Suppressor macrophage treated with lipopolysaccharide for 1 hour (primary cell): ENCODE measurements at regions not wholly inside any gene's neighbourhood (a gene's known extent, or its start where the extent isn't known, plus 50 kb on each side); places are given as distances from the start of the nearest gene placed in this dataset.
"Not testable (repeated sequence)": the region's sequence is repeated elsewhere in the genome, so short reads cannot be mapped to it uniquely, and the experiment has no call there.

ENCODE experiments used
- DNase-seq, 3 donors: peaks; one replicate each; pipeline ENCODE4 v3.0.0-alpha.2; 2020 to 2022

DNA sequence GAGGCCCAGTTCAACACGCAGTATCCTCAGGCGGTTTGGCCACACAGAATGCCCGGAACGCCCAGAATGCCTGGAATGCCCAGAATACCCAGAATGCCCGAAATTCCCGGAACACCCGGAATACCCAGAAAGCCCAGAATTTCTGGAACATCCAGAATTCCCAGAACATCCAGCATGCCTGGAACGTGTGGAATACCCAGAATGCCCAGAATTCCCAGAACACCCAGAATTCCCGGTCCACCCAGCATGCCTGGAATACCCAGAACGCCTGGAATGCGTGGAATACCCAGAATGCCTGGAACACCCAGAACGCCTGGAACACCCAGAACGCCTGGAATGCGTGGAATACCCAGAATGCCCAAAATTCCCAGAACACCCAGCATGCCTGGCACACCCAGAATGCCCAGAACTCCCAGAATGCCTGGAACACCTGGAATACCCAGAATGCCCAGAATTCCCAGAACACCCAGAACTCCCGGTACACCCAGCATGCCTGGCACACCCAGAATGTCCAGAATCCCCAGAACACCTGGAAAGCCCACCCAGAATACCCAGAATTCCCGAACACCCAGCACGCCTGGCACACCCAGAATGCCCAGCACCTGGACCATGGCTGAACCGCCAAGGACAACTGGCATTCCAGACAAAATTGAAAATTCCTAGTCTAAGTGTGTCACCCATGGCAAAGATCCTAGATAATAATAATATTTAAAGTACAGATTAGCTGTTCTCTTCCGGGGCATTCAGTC is 487.4 kb upstream of the SALL3 start:
- DNase-seq: no peak

DNA sequence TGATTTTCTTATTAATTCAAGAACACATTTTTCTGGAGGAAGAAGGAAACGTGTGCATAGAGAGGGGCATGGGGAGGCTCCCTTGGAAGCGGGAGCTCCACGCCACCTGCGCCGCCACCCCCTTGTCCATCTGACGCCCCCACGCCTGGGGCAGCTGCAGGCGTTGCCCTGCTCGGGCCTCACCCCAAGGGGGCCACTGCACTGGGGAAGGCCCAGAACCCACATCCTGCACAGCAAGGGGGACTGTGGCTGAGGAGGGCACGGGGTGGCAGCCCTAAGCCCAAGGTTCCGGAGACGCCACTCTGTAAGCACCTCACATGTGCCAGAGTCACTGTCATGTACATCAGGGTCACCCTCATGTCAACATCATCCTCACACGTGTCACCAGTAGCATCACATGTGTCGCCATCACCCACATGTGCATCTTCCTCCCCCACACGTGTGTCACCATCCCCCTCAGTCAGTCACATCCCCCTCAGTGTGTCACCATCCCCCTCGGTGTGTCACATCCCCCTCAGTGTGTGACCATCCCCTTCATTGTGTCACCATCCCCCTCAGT is 486.7 kb upstream of the SALL3 start:
- DNase-seq: no peak

DNA sequence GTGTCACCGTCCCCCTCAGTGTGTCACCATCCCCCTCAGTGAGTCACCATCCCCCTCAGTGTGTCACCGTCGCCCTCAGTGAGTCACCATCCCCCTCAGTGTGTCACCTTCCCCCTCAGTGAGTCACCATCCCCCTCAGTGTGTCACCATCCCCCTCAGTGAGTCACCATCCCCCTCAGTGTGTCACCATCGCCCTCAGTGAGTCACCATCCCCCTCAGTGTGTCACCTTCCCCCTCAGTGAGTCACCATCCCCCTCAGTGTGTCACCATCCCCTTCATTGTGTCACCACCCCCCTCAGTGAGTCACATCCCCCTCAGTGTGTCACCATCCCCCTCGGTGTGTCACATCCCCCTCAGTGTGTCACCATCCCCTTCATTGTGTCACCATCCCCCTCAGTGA is 486.1 kb upstream of the SALL3 start:
- peak in 1 of 3 donors; percentile 2 for DNase-seq

DNA sequence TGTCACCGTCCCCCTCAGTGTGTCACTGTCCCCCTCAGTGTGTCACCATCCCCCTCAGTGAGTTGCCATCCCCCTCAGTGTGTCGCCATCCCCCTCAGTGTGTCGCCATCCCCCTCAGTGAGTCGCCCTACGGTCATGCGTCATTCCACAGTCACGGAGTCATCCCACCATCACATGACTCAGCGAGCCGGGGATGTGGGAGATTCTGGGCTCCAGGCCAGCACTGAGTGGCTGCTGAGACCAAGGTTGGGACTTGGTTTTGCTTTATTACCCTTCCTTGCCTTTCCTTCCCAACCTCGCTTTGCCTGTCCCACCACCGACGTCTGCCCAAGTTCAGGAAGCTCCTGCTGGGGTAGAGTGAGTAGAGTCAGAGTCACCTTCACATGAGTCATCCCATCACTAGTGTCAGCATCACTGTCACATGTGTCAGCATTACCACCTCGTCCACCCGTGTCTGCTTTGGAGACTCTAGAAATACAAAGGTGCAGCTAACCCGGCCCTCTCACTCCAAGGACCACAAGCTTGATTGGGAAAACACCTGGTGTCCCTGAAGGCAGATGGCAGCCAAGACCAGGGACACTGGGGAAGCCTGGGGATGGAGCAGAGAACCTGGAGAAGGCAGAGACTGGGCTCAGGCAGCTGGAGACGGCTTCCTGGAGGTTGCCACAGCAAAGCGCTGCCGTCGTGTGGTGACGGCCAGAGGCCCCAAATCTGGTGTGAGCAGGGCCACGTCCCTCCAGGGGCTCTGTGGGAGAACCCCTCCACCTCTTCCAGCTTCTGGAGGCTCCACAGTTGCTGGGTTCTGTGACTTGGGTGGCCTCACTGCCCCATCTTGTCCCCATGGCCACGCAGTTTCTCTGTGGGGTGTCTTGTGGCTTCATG is 485.2 kb upstream of the SALL3 start:
- DNase-seq: no peak

DNA sequence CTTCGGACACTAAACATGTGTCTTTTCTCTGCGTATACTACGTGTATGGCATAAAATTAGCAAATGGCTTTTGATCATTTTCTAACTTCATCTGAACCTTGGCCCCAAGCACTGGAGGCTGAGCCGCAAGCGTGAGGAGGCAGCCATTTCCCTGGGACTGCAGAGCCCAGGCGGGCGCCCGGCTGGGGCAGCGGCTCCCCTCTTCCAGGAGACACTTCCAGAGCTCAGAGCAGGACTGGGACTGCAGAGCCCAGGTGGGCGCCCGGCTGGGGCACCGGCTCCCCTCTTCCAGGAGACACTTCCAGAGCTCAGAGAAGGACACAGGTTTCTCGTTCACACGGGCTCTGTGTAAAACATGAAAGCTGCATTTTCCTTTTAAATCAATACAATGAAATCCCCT is 484.1 kb upstream of the SALL3 start:
- no peak for DNase-seq

DNA sequence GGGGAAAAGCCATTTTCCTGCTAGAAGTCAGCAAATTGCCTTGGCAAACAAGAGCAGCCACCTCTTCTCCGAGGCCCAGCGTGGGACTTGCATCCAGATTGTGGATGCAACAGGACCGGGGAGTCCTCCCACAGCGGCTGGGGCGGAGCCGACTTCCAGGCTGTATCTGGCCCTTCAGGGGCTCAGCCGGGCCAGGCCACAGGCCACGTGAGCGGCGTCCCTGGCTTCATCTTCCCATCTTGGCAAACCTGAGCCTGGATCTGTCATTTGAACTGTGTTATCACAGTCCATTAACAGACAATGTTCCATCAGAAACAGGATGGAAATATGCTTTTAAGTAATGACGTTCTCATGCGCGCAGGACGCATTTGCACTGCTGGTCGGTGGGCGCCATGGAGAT is 483.5 kb upstream of the SALL3 start:
- no peak for DNase-seq

DNA sequence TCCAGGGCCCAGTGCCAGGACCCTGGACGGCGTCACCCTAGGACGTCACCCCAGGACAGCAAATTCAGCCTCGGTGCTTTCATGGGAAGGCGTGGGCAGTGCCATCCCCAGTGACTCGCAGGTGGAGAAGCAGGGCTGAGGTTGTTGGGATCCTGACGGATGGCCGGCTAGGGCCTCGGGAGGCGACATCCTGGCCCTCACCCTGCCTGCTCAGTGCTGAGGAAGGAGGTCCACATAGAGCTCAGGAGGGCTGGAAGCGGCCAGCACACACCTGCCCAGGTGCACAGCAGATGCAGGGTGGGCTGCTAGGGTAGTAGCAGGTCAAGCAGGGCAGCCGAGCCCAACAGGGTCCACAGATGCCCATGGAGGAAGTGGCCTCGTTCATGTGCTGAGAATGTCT is 482.0 kb upstream of the SALL3 start:
- DNase-seq: no peak

DNA sequence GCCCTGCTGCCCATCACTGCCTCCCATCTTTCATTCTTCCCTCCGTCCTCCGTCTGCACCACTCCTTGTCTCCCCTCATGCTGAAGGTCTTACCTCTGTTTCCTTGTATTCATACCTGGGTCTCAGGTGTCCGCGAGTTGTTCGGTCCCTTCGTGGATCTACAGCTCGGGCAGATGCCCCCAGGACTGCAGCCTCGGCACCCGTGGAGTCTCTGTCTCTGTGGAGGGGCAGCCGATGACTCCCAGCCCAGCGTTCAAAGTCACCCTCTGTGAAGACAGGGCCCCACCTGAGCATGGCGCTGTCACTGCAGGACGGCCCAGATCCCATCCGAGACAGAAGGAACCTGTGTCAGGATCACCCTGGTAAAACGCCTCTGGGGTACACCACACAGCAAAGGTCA is 480.0 kb upstream of the SALL3 start:
- no peak for DNase-seq

DNA sequence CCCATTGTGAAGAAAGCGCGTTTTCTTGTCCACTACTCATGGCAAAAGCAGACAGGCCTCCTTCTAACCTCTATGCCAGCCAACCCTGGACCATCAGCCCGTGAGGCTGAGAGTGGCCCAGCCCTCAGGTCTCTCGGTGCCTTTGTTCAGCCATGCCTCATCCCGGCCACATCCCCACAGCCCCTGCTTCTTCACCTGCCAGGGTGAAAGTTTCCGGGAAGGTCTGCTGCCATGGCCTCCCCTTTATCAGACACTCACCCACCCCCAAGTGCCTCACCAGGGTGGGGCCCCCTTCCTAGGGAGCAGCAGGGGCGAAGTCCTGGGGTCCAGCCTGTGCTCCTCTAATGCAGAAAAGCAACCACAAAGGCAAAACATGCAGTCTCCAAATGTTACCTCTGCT is 478.4 kb upstream of the SALL3 start:
- DNase-seq: no peak

DNA sequence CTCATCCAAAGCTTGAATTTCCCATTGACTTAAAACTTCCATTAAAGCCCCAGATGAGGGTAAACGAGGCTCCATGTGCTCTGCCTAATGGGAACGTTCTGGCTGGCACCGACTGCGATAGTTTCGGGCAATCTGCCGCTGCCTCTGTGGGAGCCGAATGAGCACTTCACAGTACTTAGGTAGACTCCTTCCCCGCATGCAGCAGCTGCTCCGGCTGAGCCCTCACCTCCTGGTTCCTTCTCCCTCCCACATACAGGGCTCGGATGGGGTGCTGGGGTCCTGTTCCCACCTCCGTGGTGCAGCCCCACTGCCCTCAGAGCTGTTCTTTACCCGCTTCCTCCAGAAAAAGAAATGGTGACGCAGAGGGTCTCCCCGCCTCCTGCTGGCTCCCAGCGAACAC is 476.5 kb upstream of the SALL3 start:
- DNase-seq: no peak

DNA sequence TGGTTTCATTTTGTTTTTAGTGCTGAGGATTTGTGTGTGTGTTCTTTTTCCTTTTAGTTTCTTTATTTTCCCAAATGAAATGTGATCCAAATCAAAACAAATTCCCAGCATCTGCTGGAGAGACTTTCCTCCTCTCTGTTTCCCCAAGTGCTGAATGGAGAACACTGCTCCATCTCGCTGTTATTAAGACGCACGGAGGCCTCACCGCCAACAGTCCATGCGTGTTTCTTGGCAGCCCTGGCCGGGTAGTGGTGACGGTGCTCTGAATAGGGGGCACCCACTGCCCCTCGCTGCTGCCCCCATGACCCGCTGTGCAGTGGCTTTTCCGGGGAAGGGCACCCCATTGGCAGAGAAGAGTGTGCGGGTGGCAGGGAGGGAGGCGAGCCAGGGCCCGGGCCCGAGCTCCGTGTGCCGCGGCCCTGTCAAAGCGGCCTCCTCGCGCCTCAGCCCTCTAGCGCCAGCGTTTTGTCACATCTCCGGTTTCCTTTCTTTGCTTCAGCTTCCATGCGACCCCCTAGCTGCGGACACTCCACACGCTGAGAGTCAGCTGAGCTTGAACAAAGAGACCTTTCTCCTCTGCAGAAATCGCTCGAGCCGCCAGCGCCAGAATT is 473.7 kb upstream of the SALL3 start:
- no peak for DNase-seq

DNA sequence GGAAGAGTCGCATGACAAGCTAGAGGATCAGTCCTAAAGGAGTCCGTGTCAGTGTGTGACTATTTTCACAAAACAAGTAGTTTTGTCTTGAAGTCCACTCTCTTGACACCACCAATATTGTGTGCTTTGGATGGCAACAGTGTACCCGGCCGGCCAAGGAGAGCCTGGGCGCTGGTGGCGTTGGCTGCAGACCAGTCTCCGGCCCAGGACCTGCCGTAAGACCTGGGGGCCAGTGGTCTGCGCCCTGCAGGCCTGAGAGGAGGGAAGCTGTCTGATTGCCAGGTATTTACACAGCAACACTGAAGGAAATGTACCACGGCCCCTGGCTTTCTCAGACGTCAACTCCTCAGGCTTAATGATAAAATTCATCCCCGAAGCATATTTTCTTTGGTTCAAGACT is 472.4 kb upstream of the SALL3 start:
- no peak for DNase-seq

DNA sequence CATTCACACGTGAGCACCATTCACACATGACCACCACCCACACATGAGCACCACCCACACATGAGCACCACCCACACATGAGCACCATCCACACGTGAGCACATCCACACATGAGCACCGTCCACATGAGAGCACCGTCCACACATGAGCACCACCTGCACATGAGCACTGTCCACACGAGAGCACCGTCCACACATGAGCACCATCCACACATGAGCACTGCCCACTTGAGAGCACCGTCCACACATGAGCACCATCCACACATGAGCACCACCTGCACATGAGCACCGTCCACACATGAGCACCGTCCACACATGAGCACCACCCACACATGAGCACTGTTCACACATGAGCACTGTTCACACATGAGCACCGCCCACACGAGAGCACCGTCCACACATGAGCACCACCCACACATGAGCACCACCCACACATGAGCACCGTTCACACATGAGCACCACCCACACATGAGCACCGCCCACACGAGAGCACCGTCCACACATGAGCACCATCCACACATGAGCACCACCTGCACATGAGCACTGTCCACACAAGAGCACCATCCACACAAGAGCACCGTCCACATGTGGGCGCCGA is 471.3 kb upstream of the SALL3 start:
- DNase-seq: not testable (repeated sequence)

DNA sequence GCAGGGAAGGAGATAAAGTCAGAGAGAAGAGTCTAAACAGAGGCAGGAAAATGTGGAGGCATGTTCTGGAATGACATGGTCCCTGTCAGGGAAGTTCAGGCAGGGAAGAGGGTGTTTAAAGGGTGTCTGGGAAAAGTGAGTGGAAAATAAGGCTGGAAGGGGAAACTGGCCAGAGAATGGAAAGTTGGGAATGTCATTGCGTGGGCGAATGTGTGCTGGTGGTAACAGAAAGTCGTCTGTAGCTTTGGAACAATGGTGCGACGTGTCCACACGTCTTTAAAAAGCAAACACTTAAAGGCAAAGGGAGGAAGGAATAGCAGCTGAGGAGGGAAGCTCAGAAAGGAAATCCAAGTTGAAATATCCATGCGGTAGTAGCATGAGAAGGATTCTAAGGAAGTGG is 469.5 kb upstream of the SALL3 start:
- no peak for DNase-seq

DNA sequence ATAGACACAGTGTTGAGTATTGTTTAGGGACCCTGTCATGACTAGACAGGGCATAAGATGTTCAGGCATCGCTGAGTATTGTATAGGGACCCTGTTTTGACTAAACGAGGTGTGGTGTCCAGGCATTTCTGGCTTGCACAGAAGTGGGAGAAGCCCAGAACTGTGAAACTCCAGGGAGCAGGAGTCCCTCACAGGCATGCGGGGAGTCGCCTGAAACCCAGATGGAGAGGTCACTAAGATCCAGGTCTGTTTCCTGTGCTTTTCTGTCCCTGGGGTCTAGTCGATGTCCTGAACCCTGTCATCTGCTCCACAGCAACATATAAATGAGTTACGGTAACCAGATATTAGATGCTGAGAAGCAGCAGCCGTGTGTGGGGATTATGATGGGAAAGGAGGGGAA is 469.0 kb upstream of the SALL3 start:
- DNase-seq: no peak

DNA sequence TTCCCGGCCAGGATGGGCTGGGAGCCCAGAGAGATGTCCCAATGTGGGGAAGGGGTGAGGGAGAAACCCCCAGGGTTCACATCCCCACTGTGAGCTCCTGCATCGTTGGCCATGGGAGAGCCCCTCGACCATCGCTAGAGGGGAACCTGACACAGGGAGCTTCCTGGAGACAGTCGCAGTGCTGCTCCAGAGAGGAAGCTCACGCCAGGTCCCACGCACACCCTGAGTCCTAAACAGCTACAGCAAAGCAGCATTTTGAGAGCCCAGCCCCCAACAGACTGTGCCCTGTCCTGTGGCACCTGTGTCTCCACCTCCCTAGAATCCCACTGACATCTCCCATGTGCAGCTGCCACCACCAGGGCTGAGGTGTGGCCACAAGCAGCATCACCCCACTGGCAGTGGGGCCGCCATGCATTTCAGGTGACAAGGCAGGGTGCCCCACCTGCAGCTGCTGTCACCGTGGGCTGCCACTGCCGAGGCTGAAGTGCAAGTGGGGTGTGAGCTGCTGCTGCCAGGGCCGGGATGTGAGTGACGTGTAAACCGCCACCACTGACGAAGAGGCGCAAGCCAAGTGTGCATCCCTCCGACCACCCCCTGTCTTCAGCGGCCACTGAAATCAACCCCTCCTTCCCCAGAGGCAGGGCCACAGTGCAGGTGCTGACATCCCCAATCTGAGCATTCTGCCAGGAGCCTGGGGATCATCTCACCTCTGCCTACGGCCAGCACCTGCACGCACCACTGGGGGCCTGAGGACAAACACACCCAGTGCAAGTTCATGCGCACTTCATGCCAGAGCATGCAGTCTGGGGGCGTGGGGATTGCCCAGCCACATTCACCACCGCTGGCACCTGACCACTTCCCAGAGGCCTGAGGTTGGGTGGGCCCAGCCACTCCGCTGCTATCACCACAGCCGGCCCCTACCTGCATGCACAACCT is 467.7 kb upstream of the SALL3 start:
- no peak for DNase-seq

DNA sequence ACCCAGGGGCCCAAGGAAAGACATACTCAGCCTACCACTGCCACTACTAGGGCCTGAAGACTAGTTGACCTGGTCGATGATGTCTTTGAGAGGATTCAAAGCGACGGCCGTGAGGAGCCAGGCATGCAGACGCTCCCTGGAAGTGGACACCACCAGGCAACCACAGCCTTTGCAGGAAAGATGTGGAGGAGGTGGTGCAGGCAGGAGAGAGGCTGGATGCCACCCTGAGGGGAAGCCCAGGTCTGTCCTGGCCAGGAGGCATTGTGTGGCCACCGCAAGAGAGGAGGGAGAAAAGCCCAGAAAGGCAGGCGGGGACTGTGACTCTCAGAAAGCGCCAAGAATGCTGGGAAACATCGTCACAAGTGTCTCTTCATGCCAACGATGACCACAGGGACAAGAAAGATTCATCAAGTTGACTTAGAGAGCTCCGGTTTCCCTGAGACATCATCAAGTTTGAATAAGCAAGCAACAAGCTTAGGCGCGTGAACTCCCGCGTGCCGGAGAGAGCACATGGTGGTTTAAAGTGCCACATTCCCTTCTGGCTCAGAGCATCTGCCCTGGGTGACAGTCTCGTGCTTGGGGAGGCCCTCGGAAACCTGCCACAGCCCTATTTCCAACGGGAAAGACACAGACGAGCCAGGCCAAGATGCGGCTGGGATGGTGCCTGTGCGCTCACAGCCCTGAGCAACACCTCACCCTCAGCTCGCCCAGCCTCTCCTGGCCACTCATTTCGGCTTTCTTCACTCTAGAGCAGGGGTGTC is 464.5 kb upstream of the SALL3 start:
- DNase-seq: no peak

DNA sequence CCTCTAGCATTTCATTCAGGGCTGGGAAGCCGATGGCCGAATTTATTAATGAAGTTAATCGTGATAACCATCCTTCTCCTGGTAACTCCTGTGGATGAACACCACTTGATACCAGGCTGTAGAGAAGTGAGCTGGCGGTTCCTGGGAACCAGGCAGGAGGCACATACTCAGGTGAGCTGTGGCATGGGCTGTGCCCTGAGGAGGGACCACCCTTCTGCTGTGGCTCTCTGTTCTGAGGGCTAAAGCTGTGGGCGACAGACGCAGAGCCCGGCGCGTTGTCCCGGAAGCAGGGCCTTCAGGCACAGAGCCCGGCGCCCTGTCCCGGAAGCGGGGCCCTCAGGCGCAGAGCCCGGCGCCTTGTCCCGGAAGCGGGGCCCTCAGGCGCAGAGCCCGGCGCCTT is 462.3 kb upstream of the SALL3 start:
- DNase-seq: no peak

DNA sequence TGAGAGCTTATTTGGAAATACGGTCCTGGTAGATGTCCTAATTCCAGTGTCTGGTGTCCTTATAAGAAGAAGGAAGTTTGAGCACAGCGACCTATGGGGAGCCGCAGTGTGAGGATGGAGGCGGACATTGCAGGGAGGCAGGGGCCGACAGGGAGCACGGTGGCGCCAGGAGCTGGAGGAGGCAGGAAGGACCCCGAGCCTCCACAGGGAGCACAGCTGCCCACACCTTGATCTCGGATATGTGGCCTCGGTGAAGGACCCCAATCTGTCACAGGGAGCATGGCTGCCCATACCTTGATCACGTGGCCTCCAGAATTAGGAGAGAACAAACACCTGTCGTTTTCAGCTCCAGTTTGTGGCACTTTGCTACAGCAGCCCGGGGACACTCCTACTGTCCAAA is 461.6 kb upstream of the SALL3 start:
- DNase-seq: no peak

DNA sequence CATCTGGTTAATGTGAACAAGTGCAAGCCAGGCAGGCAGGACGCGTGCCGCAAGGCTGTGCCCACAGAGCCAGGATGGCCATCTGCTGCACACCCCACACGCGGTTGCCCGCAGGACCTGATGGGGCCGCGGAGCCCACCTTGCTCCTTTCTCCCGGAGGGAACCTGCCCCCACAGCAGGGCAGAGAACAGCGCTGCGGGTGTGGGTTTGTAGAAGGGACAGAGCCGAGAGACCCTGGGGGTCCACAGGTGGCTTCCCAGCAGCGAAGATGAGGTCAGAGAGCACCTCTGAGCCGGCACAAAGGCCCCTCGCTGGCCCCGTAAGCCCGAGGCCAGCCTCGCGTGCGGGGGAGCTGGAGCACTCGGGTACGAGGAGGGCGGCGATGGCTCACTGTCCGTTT is 460.8 kb upstream of the SALL3 start:
- DNase-seq: no peak

DNA sequence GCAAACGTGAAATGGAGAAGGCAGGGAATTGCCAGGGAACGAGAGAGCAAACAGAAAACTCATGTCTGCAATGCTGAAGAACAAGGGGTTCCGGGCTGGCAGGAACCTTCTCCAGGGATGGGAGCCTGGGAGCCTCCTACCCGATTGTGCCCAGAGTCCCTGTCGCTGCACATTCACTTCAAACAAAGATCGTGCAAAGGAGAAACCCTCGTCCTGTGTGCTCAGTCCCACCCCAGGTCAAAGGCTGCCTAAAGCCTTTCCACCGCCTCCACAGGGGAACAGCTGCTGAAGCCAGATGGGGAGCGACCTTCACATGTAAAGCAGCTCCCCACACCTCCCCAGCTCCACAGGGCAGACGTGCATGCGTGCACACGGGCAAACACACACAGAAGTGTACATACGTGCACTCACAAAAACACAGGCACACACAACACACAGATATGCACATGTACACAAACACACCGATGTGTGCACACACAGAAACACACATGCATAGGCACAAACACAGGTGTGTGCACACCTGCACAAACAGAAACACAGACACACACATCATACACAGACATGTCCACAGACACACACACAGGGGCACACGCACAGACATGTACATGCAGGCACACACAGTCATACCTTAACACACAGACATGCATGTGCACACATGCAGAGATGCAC is 460.1 kb upstream of the SALL3 start:
- no peak for DNase-seq
